ENCODE measurements at regions not wholly inside any gene's neighbourhood (a gene's known extent, or its start where the extent isn't known, plus 50 kb on each side); places are given as distances from the start of the nearest gene placed in this dataset.

DNA sequence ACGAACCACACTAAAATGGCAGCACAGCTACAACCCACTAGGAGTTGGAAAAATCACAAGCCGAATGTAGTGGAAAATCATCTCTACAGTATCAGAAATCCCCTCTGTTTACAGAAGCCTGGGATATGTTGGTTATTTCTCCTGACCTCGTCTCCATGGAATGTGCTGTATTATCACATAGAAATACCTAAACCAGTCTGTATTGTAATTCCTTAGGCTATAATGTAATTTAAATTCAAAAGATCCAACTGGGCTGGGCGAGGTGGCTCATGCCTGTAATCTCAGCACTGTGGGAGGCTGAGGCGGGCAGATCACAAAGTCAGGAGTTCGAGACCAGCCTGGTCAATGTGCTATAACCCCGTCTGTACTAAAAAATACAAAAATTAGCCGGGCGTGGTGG is 244.8 kb upstream of the MPDZ start:
- no peak for DNase-seq

DNA sequence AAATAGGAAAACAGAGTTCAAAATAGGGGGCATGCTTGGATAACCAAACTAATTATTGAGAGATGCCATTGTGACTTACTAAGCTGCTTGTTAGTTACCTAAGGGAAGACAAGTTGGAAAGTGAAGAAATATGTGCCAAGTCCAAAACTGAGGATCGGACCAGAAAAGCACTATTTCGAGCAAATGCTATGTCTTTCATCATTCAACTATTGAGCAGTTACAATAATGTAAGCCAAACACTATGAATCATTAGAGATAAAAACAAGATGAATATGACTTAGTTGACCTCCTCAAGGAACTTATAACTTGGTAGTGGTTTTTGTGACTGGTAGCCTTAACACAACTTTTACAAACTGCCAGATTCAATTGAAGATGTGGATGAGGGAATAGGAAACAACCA is 240.6 kb upstream of the MPDZ start:
- no peak for DNase-seq

DNA sequence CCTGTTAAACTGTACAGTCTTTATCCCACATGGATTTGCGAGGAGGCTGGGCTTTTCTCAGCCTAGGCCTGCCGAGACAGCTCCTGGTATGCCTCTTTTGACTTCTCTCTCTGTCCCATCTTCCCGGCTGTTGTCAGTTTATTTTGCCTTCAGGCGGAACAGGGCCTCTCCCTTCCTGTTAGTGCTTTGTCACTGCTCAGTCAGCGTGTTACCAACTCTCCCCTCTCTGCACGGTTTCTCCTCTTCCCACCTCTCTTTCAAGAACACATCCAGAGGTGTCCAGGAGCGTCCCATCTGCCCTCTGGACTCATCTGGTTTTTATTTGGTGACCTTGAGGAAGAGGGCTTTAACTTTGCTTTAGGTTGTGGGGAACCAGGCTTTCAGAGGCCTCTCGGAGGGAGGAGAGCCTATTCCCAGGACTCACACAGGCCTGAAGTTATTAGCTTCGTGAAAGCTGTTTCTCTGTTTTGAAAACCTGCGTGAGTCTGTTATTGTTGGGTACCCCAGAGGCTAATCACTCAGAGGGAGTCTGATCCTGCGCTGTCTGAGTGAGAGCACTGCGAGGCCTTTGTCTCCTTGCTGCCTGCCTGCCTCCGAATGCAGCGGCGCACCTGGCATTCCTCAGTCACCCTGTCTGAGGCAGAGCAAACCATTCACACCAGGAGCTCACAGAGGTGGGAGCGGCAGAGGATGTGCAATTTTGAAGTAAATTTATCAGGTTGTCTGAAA is 234.4 kb upstream of the MPDZ start:
- no peak for DNase-seq

- DNase-seq: no peak
Measured at GRCh38 chr9:13513286-13513685, 233.8 kb upstream of the MPDZ start.

DNA sequence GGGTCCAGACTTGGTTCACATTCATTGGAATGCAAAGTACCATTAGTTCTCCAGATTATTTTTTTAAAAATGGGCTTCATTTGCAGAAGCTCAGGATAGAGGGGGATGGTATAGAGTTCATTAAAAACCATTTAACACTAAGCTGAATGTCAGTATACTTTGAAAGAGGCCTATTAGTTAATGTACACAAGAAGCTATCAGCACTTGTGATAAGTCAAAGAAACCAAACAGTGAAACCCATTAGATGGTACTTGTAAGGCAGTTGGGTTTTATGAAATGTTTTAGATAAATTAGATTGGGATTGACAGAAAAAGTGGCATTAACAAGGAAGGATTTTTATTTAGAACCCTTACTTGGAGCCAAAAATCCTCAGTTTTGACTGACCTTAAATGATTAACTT is 229.2 kb upstream of the MPDZ start:
- no peak for DNase-seq

- DNase-seq: no peak
Measured at GRCh38 chr9:13508086-13508485, 228.6 kb upstream of the MPDZ start.

GRCh38 chr9:13505797-13506196 is 226.3 kb upstream of the MPDZ start:
- DNase-seq: no peak

DNA sequence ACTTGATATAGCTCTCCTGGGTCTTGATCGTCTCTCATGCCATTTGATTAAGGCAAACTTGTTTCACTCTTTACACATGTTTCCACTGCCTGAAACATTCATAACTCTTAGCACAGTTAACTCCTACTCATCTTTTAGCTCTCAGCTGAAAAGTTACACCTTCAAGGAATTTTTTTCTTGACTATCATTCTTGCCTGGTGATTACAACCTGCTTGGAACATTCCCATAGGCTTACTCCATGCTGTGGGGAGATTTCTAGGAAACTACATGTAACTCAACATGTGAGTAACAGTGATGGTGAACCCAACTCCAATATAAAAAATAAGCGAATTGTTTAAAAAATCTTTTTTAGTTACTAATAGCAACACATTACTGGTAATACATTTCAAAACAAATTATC is 224.1 kb upstream of the MPDZ start:
- DNase-seq: no peak

DNA sequence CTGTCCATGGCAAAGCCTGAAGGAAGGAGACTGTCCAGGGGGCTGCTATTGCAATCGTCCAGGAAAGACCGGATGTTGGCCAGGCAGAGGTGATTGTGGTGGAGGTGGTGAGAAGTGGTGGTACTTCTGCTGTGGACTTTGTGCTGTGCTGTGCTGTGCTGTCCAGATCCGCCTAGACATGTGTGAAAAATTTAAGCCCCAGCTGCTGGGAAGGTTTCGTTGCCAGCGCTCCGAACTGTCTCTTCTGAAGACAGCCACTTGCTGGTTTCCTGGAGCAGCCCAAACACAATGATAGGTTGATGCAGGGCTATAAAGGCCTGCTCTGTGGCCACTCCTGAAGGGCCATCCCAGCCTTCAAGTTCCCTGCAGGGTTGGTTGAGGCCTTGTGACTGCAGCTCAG is 223.0 kb upstream of the MPDZ start:
- DNase-seq: no peak

DNA sequence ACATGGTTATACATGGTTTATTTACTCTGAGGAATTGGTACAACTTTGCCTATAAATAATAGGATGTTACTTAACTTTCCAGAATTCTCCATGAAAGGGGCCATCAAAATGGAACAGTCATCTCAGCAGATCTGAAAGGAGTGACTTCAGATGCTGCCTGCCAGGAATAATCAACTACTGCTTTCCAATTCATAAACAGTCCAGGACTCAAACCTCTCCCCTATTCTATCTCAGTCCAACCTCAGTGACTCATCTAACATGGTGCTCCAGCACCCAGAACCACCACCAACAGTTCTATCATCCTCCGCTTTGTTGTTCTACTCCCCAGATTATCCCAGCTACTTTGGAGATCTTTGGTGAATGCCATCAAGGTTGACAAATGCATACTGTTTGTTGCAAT is 221.5 kb upstream of the MPDZ start:
- DNase-seq: no peak

DNA sequence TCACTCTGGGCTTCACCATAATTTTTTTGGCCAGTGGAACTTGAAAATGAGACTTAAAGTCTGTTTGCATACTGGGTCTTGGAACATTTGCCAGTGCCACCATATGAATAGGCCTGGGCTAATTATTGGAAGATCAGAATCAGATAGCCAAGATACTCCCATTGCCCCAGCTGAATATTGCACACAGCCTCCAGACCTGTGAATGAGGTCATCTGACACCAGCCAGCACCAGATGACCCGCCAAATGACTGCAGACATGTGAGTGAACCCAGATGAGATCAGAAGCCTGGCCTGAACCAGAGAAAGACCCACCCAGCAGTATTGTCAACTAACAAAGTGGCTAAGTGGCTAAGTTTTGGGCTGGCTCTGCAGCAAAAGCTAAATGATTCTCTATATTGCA is 220.5 kb upstream of the MPDZ start:
- DNase-seq: no peak

DNA sequence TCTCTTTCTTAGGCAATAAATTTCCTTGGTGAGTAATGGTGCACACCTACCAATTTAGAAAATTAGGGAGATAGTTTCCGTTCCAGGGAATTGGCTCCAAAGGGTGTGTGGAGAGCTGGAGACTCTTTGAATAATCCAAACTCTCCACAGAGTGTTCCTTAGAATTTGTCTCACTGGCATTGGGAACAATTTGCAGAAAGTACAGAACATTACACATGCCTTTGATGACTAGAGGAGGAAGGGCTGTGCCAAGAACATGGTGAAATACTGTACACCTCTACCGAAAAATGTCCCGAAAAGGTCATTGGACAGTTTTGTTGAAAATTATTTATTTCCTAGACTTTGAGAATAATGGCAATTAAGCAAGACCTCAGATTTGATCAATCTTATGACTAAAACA is 214.2 kb upstream of the MPDZ start:
- no peak for DNase-seq

DNA sequence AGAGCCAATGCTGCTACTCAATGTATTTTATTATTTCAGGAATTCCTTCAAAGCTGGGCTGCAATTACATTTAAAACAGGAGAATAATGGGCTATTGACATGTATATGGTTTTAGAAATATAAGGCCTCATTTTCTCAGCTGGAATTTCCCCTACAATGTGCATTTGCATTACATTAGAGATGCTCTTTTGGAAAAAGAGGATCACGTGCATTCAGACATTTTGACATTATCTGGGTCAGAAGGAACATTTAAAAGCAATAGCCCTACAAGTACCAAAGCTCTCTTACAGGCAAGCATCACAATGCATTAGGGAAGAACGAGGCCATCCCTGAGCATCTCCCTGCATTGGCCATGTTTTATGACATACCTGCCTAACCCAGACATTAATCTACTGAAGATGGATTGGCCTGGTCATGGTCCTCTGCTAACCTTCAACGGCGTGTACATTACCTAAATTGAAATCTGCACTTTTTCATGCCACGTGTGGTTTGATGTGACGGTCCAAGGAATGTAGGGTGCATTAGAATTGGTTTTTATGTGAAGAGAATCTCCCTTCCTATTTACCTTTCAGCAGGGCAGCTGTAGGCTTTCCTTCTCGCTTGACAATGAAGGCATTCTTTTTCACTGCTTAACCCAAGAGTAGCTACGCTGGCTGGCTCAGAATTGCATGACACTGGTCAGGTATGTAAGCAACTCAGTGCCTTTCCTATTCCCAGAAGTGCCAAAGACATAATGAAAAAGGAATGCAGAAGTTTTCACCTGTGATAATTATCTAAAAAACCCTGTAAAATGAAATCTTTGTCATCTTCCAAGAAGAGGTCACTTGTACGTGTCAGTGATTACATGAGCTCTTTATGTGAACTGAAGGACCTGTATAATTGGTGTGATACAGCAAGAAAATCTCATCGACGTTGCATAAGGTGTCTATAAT is 212.3 kb upstream of the MPDZ start:
- DNase-seq: no peak

DNA sequence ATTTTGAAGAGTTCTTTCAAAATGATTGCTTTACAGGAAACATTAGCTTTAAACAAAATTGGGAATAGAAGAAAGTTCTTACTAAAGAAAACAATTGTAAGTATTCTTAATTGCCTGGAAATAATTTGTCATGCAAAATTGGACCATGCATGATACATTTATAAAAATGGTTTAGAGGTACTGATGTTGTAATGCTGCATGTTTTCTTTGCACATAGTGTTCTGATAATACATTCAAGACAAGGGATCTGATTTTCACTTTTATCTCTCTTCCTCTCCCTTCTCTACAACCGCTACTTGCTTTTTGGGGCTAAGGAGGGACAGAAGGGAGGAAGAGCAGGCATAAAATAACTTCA is 211.6 kb upstream of the MPDZ start:
- no peak for DNase-seq

DNA sequence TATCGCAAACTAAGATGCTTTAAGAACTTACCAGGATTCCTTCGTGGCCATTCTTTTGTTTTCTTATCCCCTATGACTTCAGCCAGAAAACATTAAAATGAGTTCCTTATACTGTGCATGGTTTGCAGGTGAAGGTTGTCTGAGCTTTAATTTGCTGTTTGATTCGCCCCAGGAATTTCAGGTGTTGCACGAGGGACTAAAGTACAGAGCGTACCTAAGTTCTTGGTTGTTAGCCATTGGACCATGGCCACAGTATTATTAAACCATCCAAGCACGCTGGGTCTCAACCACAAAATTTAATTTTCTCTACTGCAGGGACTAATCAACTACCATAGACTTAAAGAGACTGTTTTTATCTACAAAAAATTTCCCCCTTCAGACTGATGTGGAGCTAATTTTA is 208.4 kb upstream of the MPDZ start:
- DNase-seq: no peak

DNA sequence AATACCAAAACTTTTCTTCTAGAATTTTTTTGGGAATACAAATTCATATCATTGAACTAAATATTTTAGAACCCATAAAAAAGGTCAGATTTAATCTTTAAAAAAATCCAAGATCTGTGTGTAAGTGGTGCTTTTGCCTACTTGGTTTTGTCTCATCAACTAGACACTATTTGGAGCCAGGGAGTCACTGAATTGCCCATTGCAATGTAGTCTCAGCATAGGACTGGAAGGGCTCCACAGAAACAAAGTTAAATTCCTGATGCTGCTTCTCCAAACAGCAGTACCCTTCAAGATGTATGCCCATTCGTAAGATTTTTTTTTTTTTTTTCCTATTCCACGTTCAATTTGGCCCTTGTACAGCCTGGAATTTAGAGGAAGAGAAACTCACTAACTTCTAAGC is 208.0 kb upstream of the MPDZ start:
- no peak for DNase-seq

- DNase-seq: no peak
Measured at GRCh38 chr9:13487071-13487470, 207.6 kb upstream of the MPDZ start.

GRCh38 chr9:13485068-13485596 is 205.6 kb upstream of the MPDZ start:
- DNase-seq: no peak

- DNase-seq: no peak
Measured at GRCh38 chr9:13484186-13484585, 204.7 kb upstream of the MPDZ start.

GRCh38 chr9:13481274-13481673 is 201.8 kb upstream of the MPDZ start:
- no peak for DNase-seq

DNA sequence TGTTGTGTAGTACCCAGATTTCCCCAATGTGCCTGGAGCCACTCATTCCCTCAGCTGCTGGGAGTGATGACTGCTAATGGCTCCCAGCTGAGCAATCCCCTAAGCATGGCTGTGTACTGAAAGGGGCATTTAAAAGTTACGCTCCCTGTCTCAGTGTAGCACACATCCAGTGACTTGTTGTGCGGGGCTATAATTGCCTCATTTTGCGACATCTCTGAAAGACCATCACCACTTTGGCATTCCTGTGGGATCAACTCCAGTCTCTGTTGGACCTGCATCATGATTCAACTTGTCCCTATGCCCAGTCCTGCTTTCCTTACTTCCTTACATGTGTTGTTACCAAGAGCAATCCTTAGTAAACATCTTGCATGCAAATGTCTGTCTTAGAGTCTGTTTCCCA is 201.2 kb upstream of the MPDZ start:
- no peak for DNase-seq

DNA sequence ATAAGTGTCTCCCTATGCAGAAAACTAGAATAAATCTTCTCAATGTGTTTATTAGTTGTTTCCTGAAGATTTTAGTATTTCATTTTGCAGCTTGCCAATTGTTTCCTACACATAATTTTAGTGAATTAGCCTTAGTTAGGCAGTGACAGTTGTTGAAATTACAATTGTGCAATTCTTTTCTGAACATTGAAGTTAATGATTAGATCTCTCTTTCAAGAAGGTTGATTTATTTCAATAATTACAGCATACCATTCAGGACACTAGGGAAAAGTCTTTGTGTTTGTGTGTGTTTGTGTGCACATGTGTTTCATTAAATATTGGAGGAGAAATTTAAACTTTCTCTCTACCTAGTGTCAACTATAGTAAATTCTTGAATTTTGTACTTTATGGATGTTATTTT is 199.6 kb upstream of the MPDZ start:
- DNase-seq: no peak

- no peak for DNase-seq
Measured at GRCh38 chr9:13478639-13479038, 199.1 kb upstream of the MPDZ start.

GRCh38 chr9:13478160-13478559 is 198.7 kb upstream of the MPDZ start:
- DNase-seq: no peak

Measured in NCI-H1105 (cell line).